ENCODE measurements at regions not wholly inside any gene's neighbourhood (a gene's known extent, or its start where the extent isn't known, plus 50 kb on each side); places are given as distances from the start of the nearest gene placed in this dataset.

DNA sequence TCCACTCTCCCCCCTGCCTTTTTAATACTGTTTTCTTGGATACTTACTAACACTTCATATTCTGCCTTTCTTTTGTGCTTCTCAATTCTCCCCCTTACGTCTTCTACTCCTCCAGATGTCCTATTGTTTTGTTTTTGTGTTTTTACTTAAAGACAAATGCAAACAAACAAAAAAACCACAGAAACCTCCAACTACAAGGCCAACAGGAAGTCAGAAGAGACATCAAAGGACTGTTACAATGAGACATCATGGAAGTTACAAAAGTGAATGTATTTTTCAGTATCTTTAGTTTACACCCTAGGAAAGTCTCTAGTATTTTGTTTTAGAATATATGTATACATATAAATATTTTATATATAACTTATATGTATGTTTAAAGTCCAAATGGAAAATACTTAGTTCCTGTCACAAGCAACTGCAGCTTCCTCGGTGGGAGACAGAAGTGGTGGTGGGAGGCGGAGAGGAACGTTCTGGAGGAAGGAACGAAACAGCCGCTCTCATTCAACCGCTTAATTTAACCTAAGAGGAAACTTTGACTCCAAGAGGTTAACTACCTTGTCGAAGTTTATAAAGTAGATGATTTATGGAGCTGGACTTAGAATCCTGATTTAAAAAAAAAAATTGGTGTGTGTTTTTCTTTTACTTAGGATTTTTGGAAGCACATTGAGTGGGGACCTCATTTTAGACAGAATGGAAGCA is 168.9 kb upstream of the PDE10A start:
- TF ChIP-seq POLR2A (IDR thresholded peaks at IDR 0.05; ENCODE audit: low read depth) = no peak
- no peak for TF ChIP-seq CTCF (IDR thresholded peaks at IDR 0.05)

Measured in esophagus muscularis mucosa (tissue), 3 donors.